SK-N-MC (cell line): ENCODE measurements at regions not wholly inside any gene's neighbourhood (a gene's known extent, or its start where the extent isn't known, plus 50 kb on each side); places are given as distances from the start of the nearest gene placed in this dataset.
"Not testable (repeated sequence)": the region's sequence is repeated elsewhere in the genome, so short reads cannot be mapped to it uniquely, and the experiment has no call there.

Experiments used
- DNase-seq: peaks from one replicate; pipeline ENCODE4 v3.0.0-alpha.2; 2011; ENCODE audit warnings: low read depth, low spot score
- H3K27ac ChIP-seq: fragments of 200-600 bp; sonication (generic); 2 replicates; pipeline ENCODE4 v1.5.1; 2016; ENCODE audit warnings: mixed run types
- H3K36me3 ChIP-seq: fragments of 200-600 bp; sonication (generic); 2 replicates; pipeline ENCODE4 v1.6.1; 2017; ENCODE audit warnings: antibody characterized with exemption, low read length, mixed read lengths; ENCODE audit not compliant: insufficient read depth
- H3K4me3 ChIP-seq: fragments of 200-600 bp; sonication (generic); 2 replicates; pipeline ENCODE4 v1.5.1; 2016
- H3K9ac ChIP-seq: fragments of 200-600 bp; sonication (generic); 2 replicates; pipeline ENCODE4 v1.8.0; 2017; ENCODE audit warnings: mixed run types, mixed read lengths; ENCODE audit not compliant: insufficient read length
- H3K9me3 ChIP-seq: fragments of 200-600 bp; sonication (generic); 2 replicates; pipeline ENCODE4 v1.6.1; 2017; ENCODE audit warnings: low read depth, mild to moderate bottlenecking, antibody characterized with exemption, low read length, moderate library complexity, mixed read lengths
- EZH2 ChIP-seq: fragments of 200-600 bp; sonication (generic); IDR thresholded peaks from one replicate; pipeline ENCODE4 v1.6.1; 2017; ENCODE audit warnings: antibody characterized with exemption
- FOXP2 ChIP-seq: optimal IDR thresholded peaks from 2 replicates; pipeline ENCODE3; 2011; ENCODE audit warnings: mild to moderate bottlenecking, moderate library complexity; ENCODE audit not compliant: insufficient read depth; ENCODE audit errors: extremely low read length, control extremely low read depth
- POLR2AphosphoS5 ChIP-seq: IDR thresholded peaks from 2 replicates; pipeline ENCODE4 v1.6.1; 2012; ENCODE audit warnings: mild to moderate bottlenecking, low read depth, low read length, borderline replicate concordance

- Histone ChIP-seq H3K9ac (no peak overlapping the region), H3K4me3 (no peak overlapping the region), H3K27ac (no peak overlapping the region), H3K36me3 (no peaks in the 10 kb centered on the region), H3K9me3 (no peaks in the 10 kb centered on the region)
- no peak for DNase-seq
- TF ChIP-seq EZH2 (no peak), POLR2AphosphoS5 (no peak), FOXP2 (no peak)
Observed at GRCh38 chr2:194526121-194526520, 1130.9 kb upstream of the SLC39A10 start.

- TF ChIP-seq FOXP2 (no peak), POLR2AphosphoS5 (no peak), EZH2 (no peak)
- Histone ChIP-seq H3K9me3 (no peaks in the 10 kb centered on the region), H3K27ac (no peak overlapping the region), H3K36me3 (no peaks in the 10 kb centered on the region), H3K4me3 (no peak overlapping the region), H3K9ac (no peak overlapping the region)
- DNase-seq, result no peak
Observed at GRCh38 chr2:194514281-194514680, 1142.7 kb upstream of the SLC39A10 start.

- H3K27ac ChIP-seq, H3K9ac ChIP-seq, DNase-seq, H3K36me3 ChIP-seq, H3K4me3 ChIP-seq, H3K9me3 ChIP-seq: not testable (repeated sequence)
Observed at GRCh38 chr2:194511070-194511469, 1146.0 kb upstream of the SLC39A10 start.

- DNase-seq, H3K9ac ChIP-seq, H3K36me3 ChIP-seq, H3K9me3 ChIP-seq, H3K4me3 ChIP-seq, H3K27ac ChIP-seq: not testable (repeated sequence)
Observed at GRCh38 chr2:194504876-194505275, 1152.2 kb upstream of the SLC39A10 start.

- TF ChIP-seq FOXP2, result no peak
- no peak for TF ChIP-seq POLR2AphosphoS5
- no peak for TF ChIP-seq EZH2
- no peak overlapping the region for H3K9ac ChIP-seq
- H3K27ac ChIP-seq, result no peak overlapping the region
- no peak overlapping the region for H3K4me3 ChIP-seq
- no peak for DNase-seq
- H3K9me3 ChIP-seq, result no peaks in the 10 kb centered on the region
- H3K36me3 ChIP-seq, result no peaks in the 10 kb centered on the region
Observed at GRCh38 chr2:194495046-194495445, 1162.0 kb upstream of the SLC39A10 start.

GRCh38 chr2:194494401-194494800 is 1162.6 kb upstream of the SLC39A10 start:
- no peak overlapping the region for H3K4me3 ChIP-seq

GRCh38 chr2:194491409-194492115 is 1165.5 kb upstream of the SLC39A10 start:
- Histone ChIP-seq H3K36me3 (no peaks in the 10 kb centered on the region), H3K4me3 (no peak overlapping the region), H3K9me3 (no peaks in the 10 kb centered on the region), H3K27ac (no peak overlapping the region), H3K9ac (no peak overlapping the region)
- no peak for DNase-seq
- TF ChIP-seq EZH2 (no peak), POLR2AphosphoS5 (no peak), FOXP2 (no peak)

More at GRCh38 chr2:194494401-194494800, 1162.6 kb upstream of the SLC39A10 start:
- no peak for DNase-seq
- no peak for TF ChIP-seq EZH2
- TF ChIP-seq POLR2AphosphoS5, result no peak
- no peak for TF ChIP-seq FOXP2
- H3K9me3 ChIP-seq, result no peaks in the 10 kb centered on the region
- no peak overlapping the region for H3K9ac ChIP-seq
- no peak overlapping the region for H3K27ac ChIP-seq
- H3K36me3 ChIP-seq, result no peaks in the 10 kb centered on the region

GRCh38 chr2:194486326-194486725 is 1170.7 kb upstream of the SLC39A10 start:
- no peak for TF ChIP-seq FOXP2
- TF ChIP-seq EZH2, result no peak
- no peak for TF ChIP-seq POLR2AphosphoS5
- Histone ChIP-seq H3K9ac (no peak overlapping the region), H3K4me3 (no peak overlapping the region), H3K27ac (no peak overlapping the region), H3K36me3 (no peaks in the 10 kb centered on the region), H3K9me3 (no peaks in the 10 kb centered on the region)
- DNase-seq, result no peak

- H3K9ac ChIP-seq, result no peak overlapping the region
- no peaks in the 10 kb centered on the region for H3K36me3 ChIP-seq
- H3K27ac ChIP-seq, result no peak overlapping the region
- H3K4me3 ChIP-seq, result no peak overlapping the region
- no peak for TF ChIP-seq POLR2AphosphoS5
- no peak for TF ChIP-seq FOXP2
- no peak for TF ChIP-seq EZH2
- no peaks in the 10 kb centered on the region for H3K9me3 ChIP-seq
- no peak for DNase-seq
Observed at GRCh38 chr2:194483041-194483440, 1174.0 kb upstream of the SLC39A10 start.
